ENCODE measurements at regions not wholly inside any gene's neighbourhood (a gene's known extent, or its start where the extent isn't known, plus 50 kb on each side); places are given as distances from the start of the nearest gene placed in this dataset.

DNA sequence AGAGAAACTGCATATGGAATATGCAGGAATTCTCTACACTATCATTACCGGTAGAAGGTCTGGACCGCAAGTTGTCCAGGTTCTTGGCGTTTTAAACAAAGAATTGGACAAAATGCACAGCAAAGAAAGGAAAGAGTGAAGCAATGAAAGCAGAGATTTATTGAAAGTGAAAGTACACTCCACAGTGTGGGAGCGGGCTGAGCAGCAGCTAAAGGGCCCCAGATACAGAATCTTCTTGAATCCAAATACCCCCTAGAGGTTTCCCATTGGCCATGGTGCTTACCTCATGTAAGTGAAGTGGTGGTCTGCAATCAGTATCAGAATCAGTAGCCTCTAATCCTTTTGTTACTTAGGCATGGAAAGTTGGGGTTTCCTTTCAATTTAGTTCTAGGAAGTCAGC lies 178.5 kb upstream of the IRX3 start (continued):
- TF ChIP-seq, protein P1, sequence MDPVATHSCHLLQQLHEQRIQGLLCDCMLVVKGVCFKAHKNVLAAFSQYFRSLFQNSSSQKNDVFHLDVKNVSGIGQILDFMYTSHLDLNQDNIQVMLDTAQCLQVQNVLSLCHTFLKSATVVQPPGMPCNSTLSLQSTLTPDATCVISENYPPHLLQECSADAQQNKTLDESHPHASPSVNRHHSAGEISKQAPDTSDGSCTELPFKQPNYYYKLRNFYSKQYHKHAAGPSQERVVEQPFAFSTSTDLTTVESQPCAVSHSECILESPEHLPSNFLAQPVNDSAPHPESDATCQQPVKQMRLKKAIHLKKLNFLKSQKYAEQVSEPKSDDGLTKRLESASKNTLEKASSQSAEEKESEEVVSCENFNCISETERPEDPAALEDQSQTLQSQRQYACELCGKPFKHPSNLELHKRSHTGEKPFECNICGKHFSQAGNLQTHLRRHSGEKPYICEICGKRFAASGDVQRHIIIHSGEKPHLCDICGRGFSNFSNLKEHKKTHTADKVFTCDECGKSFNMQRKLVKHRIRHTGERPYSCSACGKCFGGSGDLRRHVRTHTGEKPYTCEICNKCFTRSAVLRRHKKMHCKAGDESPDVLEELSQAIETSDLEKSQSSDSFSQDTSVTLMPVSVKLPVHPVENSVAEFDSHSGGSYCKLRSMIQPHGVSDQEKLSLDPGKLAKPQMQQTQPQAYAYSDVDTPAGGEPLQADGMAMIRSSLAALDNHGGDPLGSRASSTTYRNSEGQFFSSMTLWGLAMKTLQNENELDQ (tag by site-specific recombination; IDR thresholded peaks at IDR 0.05; ENCODE audit: low read depth): no peak
- TF ChIP-seq, protein P2, sequence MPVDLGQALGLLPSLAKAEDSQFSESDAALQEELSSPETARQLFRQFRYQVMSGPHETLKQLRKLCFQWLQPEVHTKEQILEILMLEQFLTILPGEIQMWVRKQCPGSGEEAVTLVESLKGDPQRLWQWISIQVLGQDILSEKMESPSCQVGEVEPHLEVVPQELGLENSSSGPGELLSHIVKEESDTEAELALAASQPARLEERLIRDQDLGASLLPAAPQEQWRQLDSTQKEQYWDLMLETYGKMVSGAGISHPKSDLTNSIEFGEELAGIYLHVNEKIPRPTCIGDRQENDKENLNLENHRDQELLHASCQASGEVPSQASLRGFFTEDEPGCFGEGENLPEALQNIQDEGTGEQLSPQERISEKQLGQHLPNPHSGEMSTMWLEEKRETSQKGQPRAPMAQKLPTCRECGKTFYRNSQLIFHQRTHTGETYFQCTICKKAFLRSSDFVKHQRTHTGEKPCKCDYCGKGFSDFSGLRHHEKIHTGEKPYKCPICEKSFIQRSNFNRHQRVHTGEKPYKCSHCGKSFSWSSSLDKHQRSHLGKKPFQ (tag by site-specific recombination; IDR thresholded peaks at IDR 0.05): no peak
- TF ChIP-seq ZNF292 (tag by site-specific recombination; IDR thresholded peaks at IDR 0.05; ENCODE audit: borderline replicate concordance, low read depth) (no peak), ZNF585B (tag by site-specific recombination; IDR thresholded peaks at IDR 0.05) (no peak), ZNF335 (tag by site-specific recombination; conservative IDR thresholded peaks at IDR 0.05) (no peak), ZNF214 (tag by site-specific recombination; IDR thresholded peaks at IDR 0.05; ENCODE audit: borderline replicate concordance) (no peak), MZF1 (tag by site-specific recombination; IDR thresholded peaks at IDR 0.05; ENCODE audit: borderline replicate concordance) (no peak), ZNF776 (tag by site-specific recombination; IDR thresholded peaks at IDR 0.05; ENCODE audit: borderline replicate concordance) (no peak), TRIM28 (IDR thresholded peaks at IDR 0.05; ENCODE audit: borderline replicate concordance, low read length) (no peak), ZNF211 (tag by site-specific recombination; IDR thresholded peaks at IDR 0.05; ENCODE audit: low read depth) (no peak), ZNF426 (tag by site-specific recombination; IDR thresholded peaks at IDR 0.05) (no peak), ZNF266 (tag by site-specific recombination; IDR thresholded peaks at IDR 0.05; ENCODE audit: low read depth) (no peak), WT1 (tag by site-specific recombination; IDR thresholded peaks at IDR 0.05) (no peak)
- TF ChIP-seq, protein P3, sequence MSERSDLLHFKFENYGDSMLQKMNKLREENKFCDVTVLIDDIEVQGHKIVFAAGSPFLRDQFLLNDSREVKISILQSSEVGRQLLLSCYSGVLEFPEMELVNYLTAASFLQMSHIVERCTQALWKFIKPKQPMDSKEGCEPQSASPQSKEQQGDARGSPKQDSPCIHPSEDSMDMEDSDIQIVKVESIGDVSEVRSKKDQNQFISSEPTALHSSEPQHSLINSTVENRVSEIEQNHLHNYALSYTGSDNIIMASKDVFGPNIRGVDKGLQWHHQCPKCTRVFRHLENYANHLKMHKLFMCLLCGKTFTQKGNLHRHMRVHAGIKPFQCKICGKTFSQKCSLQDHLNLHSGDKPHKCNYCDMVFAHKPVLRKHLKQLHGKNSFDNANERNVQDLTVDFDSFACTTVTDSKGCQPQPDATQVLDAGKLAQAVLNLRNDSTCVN (tag by site-specific recombination; optimal IDR thresholded peaks at IDR 0.05): no peak
- TF ChIP-seq, protein P4, sequence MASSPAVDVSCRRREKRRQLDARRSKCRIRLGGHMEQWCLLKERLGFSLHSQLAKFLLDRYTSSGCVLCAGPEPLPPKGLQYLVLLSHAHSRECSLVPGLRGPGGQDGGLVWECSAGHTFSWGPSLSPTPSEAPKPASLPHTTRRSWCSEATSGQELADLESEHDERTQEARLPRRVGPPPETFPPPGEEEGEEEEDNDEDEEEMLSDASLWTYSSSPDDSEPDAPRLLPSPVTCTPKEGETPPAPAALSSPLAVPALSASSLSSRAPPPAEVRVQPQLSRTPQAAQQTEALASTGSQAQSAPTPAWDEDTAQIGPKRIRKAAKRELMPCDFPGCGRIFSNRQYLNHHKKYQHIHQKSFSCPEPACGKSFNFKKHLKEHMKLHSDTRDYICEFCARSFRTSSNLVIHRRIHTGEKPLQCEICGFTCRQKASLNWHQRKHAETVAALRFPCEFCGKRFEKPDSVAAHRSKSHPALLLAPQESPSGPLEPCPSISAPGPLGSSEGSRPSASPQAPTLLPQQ (tag by site-specific recombination; IDR thresholded peaks at IDR 0.05): no peak

DNA sequence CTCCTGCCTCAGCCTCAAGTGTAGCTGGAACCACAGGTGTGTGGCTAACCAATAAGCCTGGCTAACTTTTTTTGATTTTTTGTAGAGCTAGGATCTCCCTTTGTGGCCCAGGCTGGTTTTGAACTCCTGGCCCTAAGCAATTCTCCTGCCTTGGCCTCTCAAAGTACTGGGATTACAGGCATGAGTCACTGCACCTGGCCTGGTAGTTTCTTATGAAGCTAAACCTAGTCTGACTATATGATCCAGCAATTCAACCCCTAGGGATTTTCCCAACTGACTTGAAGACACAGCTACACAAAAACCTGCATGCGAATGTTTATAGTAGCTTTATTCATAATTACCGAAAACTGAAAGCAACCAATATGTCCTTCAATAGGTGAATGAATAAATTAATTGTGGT lies 176.2 kb upstream of the IRX3 start:
- Histone ChIP-seq H3K9me3 (ENCODE audit: control insufficient read depth, insufficient read depth, low read depth, low read length) (no peaks in the 10 kb centered on the region), H3K36me3 (ENCODE audit: control insufficient read depth in 2 of 2, insufficient read depth in 1 of 2, low read length in 2 of 2) (no peaks in the 10 kb centered on the region), H3K27ac (ENCODE audit: extremely low read depth, low read depth, low read length) (no peak overlapping the region), H3K4me3 (ENCODE audit: low read depth, low read length) (no peak overlapping the region), H3K4me1 (ENCODE audit: control insufficient read depth, insufficient read depth, low read length) (no peaks in the 10 kb centered on the region)
- no peak for TF ChIP-seq ZNF530 (tag by site-specific recombination; IDR thresholded peaks at IDR 0.05; ENCODE audit: low read depth)
- no peak for TF ChIP-seq SETDB1 (IDR thresholded peaks at IDR 0.05; ENCODE audit: insufficient read length, low read length)
- no peak for TF ChIP-seq ZNF138 (tag by site-specific recombination; IDR thresholded peaks at IDR 0.05; ENCODE audit: borderline replicate concordance)
- no peak for TF ChIP-seq ZNF76 (tag by site-specific recombination; IDR thresholded peaks at IDR 0.05; ENCODE audit: borderline replicate concordance, low read depth)
- no peak for TF ChIP-seq BCL11A (tag by site-specific recombination; IDR thresholded peaks at IDR 0.05; ENCODE audit: low read depth)
- TF ChIP-seq ZNF585B (tag by site-specific recombination; IDR thresholded peaks at IDR 0.05): no peak
- TF ChIP-seq KLF16 (tag by site-specific recombination; IDR thresholded peaks at IDR 0.05): no peak
- no peak for TF ChIP-seq ZNF146 (tag by site-specific recombination; IDR thresholded peaks at IDR 0.05)
- TF ChIP-seq, protein P2 (tag by site-specific recombination; IDR thresholded peaks at IDR 0.05): no peak
- no peak for TF ChIP-seq ZNF629 (tag by site-specific recombination; IDR thresholded peaks at IDR 0.05)
- TF ChIP-seq ZNF133 (tag by site-specific recombination; IDR thresholded peaks at IDR 0.05): no peak
- no peak for TF ChIP-seq ZNF24 (tag by site-specific recombination; IDR thresholded peaks at IDR 0.05)
- TF ChIP-seq ZNF16 (tag by site-specific recombination; IDR thresholded peaks at IDR 0.05; ENCODE audit: low read depth): no peak
- no peak for TF ChIP-seq ZXDB (tag by site-specific recombination; IDR thresholded peaks at IDR 0.05)
- no peak for TF ChIP-seq BCL11B (tag by site-specific recombination; IDR thresholded peaks at IDR 0.05; ENCODE audit: low read depth)
- TF ChIP-seq KLF10 (tag by site-specific recombination; IDR thresholded peaks at IDR 0.05): no peak
- CTCF ChIA-PET: no interaction called here
- POLR2A ChIA-PET: no interaction called here
